NCI-H1105 treated with DMSO at 0.1 percent for 48 hours (cell line): ENCODE measurements at regions not wholly inside any gene's neighbourhood (a gene's known extent, or its start where the extent isn't known, plus 50 kb on each side); places are given as distances from the start of the nearest gene placed in this dataset.

Experiments used
- DNase-seq: peaks from one replicate; lab custom pipeline; 2025; lab: John Stamatoyannopoulos, UW

DNA sequence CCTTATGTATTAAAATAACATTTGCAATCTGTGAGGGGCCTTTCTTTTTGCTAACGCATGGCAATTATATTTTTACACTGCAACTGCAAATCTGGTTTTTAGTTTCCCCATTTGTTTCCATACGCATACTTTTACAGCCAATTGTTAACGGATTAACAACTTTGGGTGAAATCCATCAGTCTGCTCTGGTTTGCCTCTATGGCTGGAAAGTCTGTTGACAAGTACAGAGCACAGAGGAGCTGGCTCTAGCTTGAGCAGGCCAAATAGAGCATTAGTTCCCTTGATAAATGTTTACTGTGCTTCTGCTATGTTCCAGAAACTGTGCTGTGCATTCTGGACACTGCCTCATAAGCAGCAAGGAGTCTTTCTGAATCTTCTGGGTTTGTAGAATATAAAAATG is 400.4 kb upstream of the KIF2A start:
- no peak for DNase-seq

DNA sequence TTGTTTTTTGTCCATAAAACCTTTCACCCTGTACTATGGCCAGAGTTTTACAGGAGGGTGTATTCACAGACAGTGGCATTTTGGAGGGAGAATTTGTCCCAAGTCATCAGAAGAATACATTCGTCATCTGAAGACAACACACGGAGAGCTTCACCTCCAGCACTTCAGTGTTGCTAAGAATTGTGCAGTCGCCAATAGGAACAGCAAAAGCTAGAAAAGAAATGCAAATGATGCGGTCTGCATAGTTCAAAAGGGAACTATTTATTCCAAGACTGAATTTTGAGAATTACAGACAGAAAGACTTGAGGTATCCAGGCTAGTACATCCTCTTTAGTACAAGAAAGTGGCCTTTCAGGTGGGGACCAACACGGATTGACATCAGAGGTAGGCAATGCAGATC is 399.2 kb upstream of the KIF2A start:
- no peak for DNase-seq

DNA sequence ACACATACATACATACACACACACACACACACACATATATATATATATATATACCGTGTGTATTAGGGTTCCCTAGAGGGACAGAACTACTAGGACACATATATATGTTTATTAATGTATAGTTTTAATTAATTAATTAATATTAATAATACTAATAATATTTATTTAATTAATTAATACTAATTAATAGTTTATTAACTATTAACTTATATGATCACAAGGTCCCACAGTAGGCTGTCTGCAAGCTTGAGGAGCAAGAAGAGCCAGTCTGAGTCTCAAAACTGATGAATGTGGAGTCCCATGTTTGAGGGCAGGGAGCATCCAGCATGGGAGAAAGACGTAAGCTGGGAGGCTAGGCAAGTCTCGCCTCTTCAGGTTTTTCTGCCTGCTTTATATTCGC is 398.0 kb upstream of the KIF2A start:
- no peak for DNase-seq

DNA sequence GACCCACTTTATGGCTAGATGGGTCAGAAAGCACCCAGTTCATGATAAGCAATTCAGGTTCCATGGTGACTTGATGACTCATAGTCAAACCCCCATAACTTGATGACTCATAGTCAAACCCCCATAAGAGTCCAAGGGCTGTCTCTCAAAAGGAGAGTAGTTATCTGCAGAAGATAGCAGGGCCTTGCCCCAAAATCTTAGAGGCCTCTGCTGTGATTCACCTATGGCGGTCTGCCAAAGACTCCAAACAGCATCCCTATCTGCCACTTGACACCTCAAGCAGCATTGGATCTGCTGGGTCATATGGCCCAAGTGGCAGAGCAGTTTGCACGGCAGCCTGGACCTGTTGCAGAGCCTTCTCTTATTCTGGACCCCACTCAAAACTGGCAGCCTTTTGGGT is 395.2 kb upstream of the KIF2A start:
- DNase-seq: no peak

DNA sequence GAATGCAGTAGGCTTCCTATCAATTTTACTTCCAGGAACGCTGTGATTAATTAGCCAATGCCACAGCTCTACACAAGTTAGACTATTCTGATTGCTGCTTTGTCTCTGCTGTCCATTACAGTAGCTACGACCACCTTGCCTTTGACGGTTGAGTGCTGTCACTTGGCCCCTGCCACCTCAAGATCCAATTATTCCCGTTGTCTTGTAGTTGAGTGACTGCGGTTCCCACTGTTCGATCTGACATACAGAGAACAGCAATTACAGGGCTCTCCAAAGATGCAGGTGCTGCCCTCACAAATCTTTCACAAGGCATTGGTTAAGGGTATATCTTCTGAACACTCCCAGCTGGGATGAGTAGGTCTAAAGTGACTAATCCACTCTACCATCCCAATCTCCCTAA is 393.4 kb upstream of the KIF2A start:
- no peak for DNase-seq

DNA sequence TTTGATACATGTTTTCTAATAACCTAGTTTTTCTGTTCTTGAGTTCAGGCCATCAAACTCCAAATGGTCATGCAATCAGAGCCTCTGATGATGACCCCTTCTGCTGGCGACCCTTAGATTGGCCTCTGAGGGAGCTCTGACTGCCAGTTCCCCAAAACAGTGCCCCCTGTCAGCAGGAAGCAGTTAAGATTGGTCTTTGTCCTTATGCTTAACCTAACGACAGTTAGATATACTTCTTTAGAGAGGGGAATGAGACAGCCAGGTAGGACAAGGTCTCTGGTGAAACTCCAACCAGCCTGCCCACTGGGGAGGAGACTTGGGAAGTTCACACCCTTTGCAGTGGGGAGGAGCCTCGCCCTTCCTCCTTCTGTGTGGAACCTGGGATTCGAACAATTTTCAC is 390.4 kb upstream of the KIF2A start:
- DNase-seq: no peak

DNA sequence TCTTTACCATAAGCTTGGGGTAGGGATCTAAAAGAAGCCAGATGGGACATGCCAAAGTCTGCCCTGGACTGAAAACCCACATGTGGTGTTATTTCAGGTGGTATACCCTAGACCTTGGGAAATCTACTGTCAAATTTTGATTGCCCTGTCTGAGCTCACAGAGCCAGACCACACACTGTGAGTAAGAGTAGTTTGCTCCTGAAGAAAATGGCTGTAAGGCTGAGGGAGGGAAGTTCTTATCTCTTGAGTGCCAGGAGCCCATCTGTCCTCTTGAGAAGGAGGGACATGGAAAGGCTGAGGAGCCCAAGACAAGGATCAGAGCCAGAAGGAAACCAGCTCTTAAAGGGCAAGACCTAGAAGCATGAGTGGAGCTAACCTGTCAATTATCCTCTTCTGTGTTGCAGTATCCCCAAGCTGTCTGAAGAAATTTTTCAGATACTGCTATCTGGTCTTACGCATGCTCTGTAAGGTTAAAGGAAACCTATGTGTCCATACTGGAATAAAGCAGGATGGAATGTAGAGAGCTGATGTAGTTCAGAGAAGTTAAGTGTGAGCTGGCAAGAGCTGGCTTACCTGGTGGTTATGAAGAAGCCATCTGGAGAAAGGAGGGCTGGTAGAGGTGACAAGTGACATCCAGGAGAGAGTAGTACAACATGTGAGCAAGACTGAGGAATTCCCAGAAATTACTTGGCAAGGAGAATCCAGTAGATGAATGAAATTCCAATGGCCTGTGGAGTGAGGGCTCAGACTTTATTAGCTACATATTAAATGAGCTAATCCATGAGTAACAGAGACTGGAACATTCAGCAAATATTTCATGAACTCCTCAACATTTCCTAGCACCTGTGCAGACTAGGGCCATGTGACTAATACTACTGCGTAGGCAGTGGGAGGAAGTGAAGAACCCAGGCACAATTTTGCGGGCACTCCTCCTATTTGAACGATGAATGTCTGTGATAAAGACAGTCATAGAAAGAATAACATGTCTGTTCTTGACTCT is 389.1 kb upstream of the KIF2A start:
- DNase-seq: no peak

DNA sequence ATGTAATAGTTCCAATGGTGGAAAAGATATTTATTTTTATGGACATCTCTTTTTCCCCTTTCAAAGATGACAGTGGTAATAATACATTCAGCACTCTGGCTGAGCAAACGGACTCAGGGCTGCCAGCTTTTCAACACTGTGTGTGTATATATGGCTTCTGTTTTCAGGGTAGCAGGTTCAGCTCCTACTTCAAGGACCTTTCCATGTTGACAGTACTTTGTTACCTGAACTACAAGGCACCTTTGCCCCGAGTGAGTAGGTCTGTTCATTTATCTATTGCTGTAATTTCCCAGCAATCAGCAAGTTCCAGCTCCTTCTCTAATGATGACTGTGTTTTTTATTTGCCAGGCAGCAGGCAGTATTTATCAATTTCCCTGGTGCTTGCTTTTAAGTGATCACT is 387.4 kb upstream of the KIF2A start:
- DNase-seq: no peak

DNA sequence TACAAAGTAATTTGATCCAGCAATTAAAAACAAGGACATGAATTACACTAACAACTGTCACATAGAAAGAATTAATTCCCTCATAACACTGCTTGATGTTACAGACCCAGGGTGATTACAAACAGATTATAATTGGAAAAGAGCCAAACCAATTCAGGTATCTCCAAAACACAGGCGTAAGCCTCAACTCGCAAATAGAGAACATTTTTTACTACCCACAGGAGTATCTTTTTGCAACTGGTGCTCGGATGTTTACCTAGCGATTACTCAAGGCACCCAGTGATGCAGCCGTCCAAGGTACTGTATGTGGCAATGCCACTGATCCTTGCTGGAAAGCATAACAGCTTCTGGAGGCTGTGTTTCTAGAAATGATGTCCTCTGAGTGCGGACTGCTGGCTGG is 386.1 kb upstream of the KIF2A start:
- peak; percentile 96 for DNase-seq

DNA sequence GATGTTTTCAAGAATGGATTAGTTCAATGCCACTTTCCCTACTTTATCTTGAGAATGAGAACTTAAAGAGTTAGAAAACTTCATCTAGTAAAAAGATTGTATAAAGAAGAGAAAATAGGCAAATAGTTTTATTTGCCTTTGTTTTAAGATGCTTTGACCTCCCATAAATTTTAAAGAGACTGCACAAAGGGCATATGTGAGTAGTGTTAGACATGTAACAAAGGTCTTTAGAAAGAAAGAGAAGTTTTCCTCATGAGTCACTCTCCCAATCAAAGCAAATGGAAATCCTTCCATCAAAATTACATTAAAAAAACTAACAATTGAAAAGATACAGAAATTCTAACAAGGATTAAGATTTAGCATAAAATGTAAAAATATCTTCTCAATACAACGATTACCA is 381.8 kb upstream of the KIF2A start:
- no peak for DNase-seq

DNA sequence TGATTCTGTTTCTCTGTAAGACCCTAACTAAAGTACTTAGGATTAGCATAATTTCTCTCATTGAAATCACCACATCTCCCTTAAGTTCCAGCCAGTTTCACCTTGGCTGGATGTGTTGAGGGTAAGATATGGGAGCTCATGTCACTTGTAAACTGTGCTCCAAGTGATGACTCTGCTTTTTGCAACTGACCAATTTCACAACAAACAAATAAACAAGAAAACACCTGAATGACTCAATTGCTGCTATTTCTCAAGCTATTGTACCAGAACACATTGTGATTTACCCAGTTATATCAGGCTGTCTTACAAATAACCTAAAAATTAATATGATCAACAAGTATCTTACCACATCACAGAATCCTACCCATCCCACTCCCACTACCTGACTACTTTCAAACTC is 379.1 kb upstream of the KIF2A start:
- DNase-seq: no peak

DNA sequence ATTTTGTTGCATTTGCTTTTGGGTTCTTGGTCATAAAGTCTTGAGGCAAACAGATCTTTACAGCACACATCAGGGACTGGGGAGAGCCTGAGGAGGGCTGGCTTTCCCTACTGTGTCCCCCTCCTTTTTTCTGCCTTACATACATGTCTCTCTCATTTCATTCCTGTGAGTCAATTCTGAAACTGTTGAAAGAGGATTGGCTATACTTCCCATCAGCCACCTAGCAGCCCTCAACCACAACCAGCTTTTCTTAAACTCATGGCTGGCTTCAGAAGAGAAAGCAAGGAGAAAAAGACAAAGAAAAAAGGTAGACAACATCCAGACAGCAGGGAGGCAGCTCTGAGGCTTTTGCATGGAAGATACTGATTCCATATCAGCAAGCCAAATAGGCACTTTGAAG is 374.8 kb upstream of the KIF2A start:
- no peak for DNase-seq

DNA sequence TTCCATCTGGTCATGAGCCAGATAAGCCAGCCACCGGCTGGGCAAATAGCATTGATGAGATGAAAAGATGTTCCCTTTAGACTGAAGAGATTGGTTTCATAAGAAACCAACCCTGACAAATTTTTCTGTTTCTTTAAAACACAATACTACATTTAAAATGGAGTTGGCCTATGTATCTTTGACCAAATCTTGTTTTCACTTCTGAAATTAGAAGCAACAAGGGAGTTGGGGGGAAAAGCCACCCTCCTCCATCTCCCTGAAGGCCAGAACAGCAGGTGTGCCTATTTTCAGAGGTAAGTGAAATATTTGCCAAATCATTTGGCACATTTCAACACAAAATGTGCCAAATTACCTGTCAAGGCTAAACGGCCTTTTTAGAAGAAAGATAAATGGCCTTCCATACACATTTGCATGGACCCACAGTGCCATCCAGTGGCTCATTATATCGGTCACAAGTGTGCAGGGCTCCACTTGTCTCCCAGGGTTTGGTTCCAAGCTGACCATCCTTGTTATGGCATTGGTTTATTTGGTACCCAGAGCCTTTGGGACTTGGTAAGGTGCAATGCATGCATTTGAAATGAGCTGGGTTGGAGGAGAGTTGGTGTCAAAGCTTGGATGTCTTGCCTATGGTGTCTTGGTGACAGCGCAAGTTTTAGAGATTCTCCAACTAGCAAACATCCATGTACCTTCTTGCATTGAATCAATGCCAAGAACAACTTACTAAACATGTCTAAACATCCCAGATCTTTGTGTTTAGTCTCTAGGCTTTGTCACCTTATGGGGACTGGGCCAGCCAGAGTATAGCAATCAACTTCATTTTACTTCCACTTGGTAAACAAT is 372.0 kb upstream of the KIF2A start:
- peak; percentile 81 for DNase-seq

DNA sequence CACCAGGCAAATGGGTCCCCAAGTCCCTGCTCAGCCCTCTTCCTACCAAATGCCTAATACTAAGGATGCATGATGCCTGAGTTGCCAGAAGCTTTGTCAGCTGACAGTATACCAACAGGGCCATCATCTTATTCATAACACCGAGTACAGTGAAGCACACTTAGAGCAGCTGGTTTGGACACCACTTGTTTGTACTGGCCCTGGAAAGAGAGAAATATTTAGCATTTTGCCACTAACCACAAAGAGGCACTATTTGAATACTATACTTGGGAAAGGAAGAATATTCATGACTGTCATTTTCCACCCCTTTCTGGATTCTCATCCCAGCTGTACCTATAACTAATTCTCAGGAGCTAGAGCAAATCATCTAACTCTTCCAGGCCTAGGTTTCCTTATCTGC is 364.4 kb upstream of the KIF2A start:
- no peak for DNase-seq

DNA sequence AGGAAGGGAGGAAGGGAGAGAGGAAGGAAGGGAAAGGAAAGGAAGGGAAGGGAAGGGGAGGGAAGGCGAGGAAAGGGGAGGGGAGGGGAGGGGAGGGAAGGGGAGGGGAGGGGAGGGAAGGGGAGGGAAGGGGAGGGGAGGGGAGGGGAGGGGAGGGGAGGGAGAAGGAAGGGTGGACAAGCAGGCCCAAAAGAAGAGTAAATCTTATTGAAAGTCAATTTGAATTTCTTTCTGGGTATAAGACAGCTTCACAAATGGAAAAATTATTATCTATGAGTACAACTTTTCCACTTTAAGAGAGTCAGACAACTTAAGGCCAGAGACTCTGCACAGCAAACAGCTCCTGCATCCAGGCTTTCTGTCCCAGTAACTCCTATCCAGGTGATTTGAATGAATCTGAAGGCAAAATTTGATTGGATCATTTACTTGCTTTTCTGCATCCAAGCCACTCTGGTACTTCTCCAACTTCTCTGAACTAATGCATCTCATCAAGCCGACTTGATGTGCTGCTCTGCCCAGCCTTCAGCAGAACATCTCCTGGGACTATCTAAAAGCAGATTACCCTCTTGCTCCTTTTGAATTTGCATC is 363.4 kb upstream of the KIF2A start:
- no peak for DNase-seq

DNA sequence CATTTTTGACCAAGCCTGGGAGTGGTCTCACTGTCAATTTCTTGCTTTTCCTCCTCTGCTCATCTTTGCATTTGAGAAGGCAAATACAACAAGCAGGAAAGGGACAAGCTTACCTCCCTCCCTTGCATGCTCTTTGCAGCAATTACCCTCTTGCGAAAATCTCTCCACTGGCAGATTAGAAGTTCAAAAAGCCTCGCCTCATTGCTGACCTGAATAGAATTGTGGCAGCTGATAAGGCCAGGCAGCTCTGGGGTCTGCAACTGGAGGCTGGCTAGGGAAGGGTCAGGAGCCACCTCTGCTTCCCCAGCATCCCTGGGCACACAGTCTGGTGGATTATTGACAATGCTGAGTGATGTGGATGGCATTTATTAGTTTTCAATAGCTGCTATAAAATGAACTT is 362.3 kb upstream of the KIF2A start:
- no peak for DNase-seq

DNA sequence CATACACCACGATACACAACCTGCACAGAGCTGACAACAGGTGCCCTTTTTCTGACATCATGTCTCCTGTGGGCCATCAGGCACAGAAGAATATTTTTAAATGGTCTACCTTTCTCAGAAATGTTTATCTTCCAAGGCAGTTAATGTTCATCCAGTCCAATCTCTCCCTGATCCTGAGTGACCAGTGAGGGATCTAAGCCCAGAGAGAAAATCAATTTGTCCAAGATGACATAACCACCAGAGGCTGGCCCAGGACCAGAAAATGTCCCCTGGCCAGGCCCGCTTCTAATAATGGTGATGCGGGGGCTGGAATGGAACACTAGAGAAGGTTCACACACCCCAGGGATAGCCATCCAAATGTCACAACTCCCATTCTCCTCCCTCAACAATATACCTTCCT is 357.9 kb upstream of the KIF2A start:
- no peak for DNase-seq

DNA sequence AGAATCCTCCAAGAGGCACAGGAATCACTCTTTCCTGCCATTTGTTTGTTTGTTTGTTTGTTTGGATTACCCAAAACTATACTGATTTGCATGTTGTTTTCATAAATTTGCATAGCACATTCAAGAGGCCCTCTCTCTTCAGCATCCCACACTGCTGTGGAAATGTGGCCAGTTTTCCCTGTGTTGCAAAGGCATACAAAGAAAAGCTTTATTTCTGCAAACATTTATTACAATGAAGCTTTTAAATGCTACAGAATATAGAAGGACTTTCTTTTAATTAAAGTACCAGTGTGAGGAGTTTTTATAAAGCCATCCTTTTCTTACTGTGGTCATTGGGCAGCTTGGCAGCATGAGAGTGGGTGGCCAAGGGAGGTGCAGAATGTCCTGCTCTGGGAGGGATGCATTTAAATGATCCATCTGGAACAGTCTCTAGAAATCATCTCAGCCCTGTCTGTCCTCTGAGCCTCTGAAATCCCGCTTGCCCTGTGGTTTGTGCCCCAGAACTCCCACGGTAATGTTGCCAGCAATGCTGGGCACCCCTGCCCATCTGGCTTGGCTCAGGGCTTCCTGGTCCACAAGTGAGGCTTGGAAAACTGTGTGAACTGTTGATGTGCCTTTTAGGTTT is 356.8 kb upstream of the KIF2A start:
- DNase-seq: no peak

DNA sequence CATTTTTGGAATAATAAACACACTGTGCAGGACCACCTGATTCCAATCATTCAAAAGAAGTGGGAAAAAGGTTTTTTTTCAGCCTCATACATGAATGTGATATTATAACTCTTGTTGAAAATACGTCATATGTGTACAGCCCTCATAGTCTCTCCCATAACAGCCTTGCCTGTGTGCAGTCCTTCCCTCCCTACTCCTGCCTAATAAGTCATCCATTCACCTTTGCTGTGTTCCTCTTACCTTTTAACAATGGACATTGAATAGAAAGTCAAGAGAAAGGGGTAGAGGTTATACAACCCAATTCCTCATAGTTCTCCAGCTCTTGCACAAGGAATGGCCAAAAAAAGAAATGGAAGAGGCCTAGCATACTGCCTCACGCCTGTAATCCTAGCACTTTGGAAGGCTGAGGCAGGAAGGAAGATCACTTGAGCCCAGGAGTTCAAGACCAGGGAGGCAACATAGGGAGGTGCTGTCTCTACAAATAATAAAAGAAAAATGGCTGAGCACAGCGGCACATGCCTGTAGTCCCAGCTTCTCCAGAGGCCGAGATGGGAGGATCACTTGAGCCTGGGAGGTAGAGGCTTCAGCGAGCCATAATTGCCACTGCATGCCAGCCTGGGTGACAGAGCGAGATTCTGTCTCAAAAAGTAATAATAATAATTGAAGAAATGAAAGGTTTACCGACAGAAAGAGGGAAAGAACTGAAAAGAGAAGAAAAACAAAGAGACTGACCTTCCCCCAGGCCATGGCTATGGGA is 356.1 kb upstream of the KIF2A start:
- no peak for DNase-seq

DNA sequence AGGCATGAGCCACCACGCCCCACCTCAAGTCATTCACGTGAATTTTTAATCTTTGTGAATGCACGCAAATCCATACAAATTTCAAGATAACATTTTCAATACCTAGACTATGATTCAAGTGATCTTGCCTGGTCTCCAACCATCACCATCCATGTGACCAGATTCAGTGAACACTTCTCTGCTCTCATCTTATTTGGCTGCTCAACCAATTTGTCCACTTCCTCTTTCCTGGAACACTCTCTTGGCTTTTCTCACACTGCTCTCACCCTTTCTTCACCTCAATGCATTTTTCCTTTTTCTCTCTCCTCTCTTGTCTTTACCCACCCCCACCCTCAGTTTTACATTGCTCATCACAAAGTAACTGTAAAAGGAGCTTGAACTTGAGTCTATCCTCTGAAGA is 354.7 kb upstream of the KIF2A start:
- no peak for DNase-seq

DNA sequence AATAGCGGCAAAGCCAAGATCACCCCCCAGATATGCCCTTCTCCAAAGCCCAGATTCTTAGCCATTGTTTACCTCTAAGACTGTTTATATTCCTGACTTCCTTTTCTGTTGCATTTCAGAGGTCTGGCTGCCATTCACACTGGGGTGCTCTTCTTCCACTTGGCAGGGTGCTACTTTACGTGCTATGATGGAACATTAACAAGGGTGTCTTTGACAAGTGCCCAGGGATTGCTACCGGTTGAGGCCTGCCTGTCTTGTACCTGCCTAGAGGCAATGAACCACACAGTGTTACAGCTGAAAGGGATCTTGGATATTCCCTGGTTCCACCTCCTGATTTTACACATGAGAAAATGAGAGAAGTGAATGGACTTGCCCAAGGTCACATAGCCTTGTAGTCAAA is 352.1 kb upstream of the KIF2A start:
- DNase-seq: no peak

DNA sequence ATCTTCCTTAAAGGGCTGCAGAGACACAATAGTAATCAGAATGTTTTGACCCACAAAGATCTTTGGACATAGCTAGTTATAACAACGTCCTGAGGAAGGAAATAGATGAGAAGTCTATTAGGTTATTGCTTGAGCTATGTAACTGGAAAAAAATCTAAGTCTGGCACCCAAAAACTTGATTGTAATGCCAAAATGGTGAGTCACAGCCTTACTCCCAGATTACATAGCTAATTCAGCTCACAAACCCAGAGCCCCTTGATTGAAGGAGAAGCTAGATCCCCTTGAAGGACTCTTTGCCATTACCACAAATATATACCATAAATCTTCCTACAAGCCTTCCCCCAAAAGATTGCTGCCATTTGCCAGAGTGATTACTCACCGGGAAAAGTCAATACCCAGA is 341.8 kb upstream of the KIF2A start:
- no peak for DNase-seq
